ENCODE measurements at regions not wholly inside any gene's neighbourhood (a gene's known extent, or its start where the extent isn't known, plus 50 kb on each side); places are given as distances from the start of the nearest gene placed in this dataset.

DNA sequence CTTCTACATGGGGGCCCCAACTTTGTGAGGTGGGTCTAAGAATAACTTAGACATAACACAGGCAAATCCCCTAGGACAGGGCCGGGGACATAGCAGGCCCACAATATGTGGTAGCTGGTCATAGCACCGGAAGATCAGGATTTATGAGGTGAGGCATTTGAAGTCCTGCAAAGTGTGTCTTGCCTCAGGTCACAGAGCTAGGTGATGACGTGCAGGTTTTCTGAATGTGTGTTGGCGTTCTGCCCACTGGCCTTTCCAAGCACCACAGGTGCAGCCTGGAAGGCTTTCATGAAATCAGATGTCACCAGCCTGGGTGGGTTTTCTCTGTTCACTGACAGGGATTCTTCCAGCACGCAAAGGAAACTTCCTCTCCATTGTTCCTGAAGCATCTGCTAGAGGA, 119.1 kb downstream of the LRATD1 start:
- TF ChIP-seq, protein P1, sequence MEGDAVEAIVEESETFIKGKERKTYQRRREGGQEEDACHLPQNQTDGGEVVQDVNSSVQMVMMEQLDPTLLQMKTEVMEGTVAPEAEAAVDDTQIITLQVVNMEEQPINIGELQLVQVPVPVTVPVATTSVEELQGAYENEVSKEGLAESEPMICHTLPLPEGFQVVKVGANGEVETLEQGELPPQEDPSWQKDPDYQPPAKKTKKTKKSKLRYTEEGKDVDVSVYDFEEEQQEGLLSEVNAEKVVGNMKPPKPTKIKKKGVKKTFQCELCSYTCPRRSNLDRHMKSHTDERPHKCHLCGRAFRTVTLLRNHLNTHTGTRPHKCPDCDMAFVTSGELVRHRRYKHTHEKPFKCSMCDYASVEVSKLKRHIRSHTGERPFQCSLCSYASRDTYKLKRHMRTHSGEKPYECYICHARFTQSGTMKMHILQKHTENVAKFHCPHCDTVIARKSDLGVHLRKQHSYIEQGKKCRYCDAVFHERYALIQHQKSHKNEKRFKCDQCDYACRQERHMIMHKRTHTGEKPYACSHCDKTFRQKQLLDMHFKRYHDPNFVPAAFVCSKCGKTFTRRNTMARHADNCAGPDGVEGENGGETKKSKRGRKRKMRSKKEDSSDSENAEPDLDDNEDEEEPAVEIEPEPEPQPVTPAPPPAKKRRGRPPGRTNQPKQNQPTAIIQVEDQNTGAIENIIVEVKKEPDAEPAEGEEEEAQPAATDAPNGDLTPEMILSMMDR (IDR thresholded peaks at IDR 0.05) = no peak
- TF ChIP-seq POLR2A (IDR thresholded peaks at IDR 0.05) = no peak
